Neural cell (in vitro differentiated cells): ENCODE measurements at regions not wholly inside any gene's neighbourhood (a gene's known extent, or its start where the extent isn't known, plus 50 kb on each side); places are given as distances from the start of the nearest gene placed in this dataset.

Experiments used
- CTCF ChIP-seq: fragments of 450-650 bp; IDR thresholded peaks from 2 replicates; pipeline ENCODE4 v1.5.1; 2014; ENCODE audit warnings: antibody characterized with exemption, mild to moderate bottlenecking, moderate library complexity; ENCODE audit not compliant: poor library complexity, severe bottlenecking
- EP300 ChIP-seq: fragments of 450-650 bp; conservative IDR thresholded peaks from 2 replicates; pipeline ENCODE4 v1.6.1; 2014; ENCODE audit warnings: antibody characterized with exemption, mild to moderate bottlenecking, moderate library complexity; ENCODE audit not compliant: poor library complexity, severe bottlenecking
- EZH2 ChIP-seq: fragments of 200-600, 300-800 bp; shearing (Covaris generic), sonication (generic); IDR thresholded peaks from 2 replicates; pipeline ENCODE4 v1.6.1; 2014; ENCODE audit warnings: antibody characterized with exemption, low read length, borderline replicate concordance, mild to moderate bottlenecking; ENCODE audit not compliant: insufficient read depth, poor library complexity, severe bottlenecking
- POLR2AphosphoS5 ChIP-seq: IDR thresholded peaks from 2 replicates; pipeline ENCODE4 v1.6.1; 2012
- RAD21 ChIP-seq: fragments of 450-650 bp; conservative IDR thresholded peaks from 2 replicates; pipeline ENCODE4 v1.6.1; 2014; ENCODE audit warnings: antibody characterized with exemption, mild to moderate bottlenecking, moderate library complexity
- SMC3 ChIP-seq: fragments of 450-650 bp; conservative IDR thresholded peaks from 2 replicates; pipeline ENCODE4 v1.6.1; 2014; ENCODE audit warnings: antibody characterized with exemption, mild to moderate bottlenecking, moderate library complexity; ENCODE audit not compliant: poor library complexity
- TAF1 ChIP-seq: IDR thresholded peaks from 2 replicates; pipeline ENCODE4 v1.6.1; 2012; ENCODE audit warnings: low read depth
- TF ChIP-seq, protein P1 (sequence below): IDR thresholded peaks from 2 replicates; pipeline ENCODE4 v1.6.1; 2012; ENCODE audit warnings: borderline replicate concordance

- TF ChIP-seq TAF1, result no peak
- no peak for TF ChIP-seq RAD21
- no peak for TF ChIP-seq EP300
- no peak for TF ChIP-seq CTCF
- no peak for TF ChIP-seq POLR2AphosphoS5
- TF ChIP-seq EZH2, result no peak
- TF ChIP-seq, protein P1, sequence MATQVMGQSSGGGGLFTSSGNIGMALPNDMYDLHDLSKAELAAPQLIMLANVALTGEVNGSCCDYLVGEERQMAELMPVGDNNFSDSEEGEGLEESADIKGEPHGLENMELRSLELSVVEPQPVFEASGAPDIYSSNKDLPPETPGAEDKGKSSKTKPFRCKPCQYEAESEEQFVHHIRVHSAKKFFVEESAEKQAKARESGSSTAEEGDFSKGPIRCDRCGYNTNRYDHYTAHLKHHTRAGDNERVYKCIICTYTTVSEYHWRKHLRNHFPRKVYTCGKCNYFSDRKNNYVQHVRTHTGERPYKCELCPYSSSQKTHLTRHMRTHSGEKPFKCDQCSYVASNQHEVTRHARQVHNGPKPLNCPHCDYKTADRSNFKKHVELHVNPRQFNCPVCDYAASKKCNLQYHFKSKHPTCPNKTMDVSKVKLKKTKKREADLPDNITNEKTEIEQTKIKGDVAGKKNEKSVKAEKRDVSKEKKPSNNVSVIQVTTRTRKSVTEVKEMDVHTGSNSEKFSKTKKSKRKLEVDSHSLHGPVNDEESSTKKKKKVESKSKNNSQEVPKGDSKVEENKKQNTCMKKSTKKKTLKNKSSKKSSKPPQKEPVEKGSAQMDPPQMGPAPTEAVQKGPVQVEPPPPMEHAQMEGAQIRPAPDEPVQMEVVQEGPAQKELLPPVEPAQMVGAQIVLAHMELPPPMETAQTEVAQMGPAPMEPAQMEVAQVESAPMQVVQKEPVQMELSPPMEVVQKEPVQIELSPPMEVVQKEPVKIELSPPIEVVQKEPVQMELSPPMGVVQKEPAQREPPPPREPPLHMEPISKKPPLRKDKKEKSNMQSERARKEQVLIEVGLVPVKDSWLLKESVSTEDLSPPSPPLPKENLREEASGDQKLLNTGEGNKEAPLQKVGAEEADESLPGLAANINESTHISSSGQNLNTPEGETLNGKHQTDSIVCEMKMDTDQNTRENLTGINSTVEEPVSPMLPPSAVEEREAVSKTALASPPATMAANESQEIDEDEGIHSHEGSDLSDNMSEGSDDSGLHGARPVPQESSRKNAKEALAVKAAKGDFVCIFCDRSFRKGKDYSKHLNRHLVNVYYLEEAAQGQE, result no peak
- no peak for TF ChIP-seq SMC3
Observed at GRCh38 chr14:32022525-32022924, 54.6 kb upstream of the ARHGAP5 start.
